Pancreas (tissue), 10 donors: ENCODE measurements at regions not wholly inside any gene's neighbourhood (a gene's known extent, or its start where the extent isn't known, plus 50 kb on each side); places are given as distances from the start of the nearest gene placed in this dataset.

Experiments used
- ATAC-seq, 4 donors: fragments of 200-7000 bp; cut with Tn5 transposase; one replicate each; pipeline versions ENCODE4 v1.8.0 to v1.9.1; 2020; ENCODE audit warnings: mild to moderate bottlenecking in 4 of 4, moderate library complexity in 4 of 4
- DNase-seq, 6 donors: peaks; one replicate each; pipeline ENCODE4 v3.0.0-alpha.2; 2020
- FAIRE-seq: peaks from 2 replicates; lab custom pipeline; 2012; peaks lifted over from hg19 to GRCh38; lab: Jason Lieb, UNC
- H3K27ac ChIP-seq, 4 donors: fragments of 200-600 bp; sonication (generic); 1 replicate in 3 of 4; 2 replicates in 1 of 4; pipeline versions ENCODE4 v1.5.0 to v1.8.0; 2020
- H3K27me3 ChIP-seq, 4 donors: fragments of 200-600 bp; one replicate each; pipeline ENCODE4 v1.8.0; 2021
- H3K36me3 ChIP-seq, 3 donors: fragments of 200-600 bp; sonication (generic) in 1 of 3; one replicate each; pipeline versions ENCODE4 v1.5.0 to v1.8.0; 2020 to 2021
- H3K4me1 ChIP-seq, 3 donors: fragments of 200-600 bp; one replicate each; pipeline ENCODE4 v1.8.0; 2021
- H3K4me3 ChIP-seq, 4 donors: fragments of 200-600 bp; sonication (generic) in 2 of 4; one replicate each; pipeline versions ENCODE4 v1.5.0 to v1.8.0; 2020 to 2021
- H3K9me3 ChIP-seq, 4 donors: fragments of 200-600 bp; one replicate each; pipeline ENCODE4 v1.8.0; 2021
- WGBS, 2 donors: extraction: QIAGEN DNeasy Blood & Tissue Kit; methylation state at CpG; one replicate each; pipeline ENCODE4 v1.1.7; 2013; 5-methylcytosine and 5-hydroxymethylcytosine counted together
- intact Hi-C, 3 donors: fragments of 100-400 bp; cut with DNase I; formaldehyde crosslinking; loops; one replicate each; pipeline versions ENCODE4 v1.11.1 to v1.14.2; 2022
- TF ChIP-seq, protein P1 (sequence below), 4 donors: fragments of 200-600 bp; sonication (generic) in 3 of 4; IDR thresholded peaks; one replicate each; pipeline versions ENCODE4 v1.5.0 to v1.8.0; 2021; ENCODE audit warnings: antibody characterized with exemption in 4 of 4
- donor health status: healthy with polysubstance abuse.
- donor health status: DM: no; HTN: no; CAD: no; lungs with moderate emphysema.
- donor health status: DM: no; HTN: no; CAD: no.
- donor health status: control.
- donor health status: control.
- donor health status: Bipolar disorder and iron deficiency.
- donor health status: DM: yes; HTN: yes; CAD: no.
- donor health status: DM: no; HTN: no; CAD: no.
- donor health status: DM: no; HTN: no; CAD: no.
- donor health status: DM: yes; HTN: yes; CAD: no.

DNA sequence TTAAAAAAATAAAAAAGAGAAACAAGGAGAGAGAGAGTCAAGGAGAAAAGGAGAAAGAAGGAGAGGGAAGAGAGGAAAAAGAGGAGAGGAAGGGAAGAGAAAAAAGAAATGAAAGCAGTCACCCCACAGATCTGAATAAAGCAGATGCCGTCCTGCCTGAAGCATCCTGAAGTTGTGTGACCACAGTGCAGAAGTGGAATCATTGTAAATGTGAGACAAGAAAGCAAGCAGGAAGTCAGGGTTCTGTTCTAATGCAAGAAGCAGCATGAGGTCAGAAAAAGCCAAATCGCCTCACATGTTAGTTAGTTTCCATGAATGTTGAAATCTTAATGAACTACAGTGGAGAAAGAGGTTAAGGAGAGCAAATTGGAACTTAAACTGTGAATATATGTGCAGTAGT is 692.5 kb downstream of the CENPC start:
- TF ChIP-seq, protein P1, sequence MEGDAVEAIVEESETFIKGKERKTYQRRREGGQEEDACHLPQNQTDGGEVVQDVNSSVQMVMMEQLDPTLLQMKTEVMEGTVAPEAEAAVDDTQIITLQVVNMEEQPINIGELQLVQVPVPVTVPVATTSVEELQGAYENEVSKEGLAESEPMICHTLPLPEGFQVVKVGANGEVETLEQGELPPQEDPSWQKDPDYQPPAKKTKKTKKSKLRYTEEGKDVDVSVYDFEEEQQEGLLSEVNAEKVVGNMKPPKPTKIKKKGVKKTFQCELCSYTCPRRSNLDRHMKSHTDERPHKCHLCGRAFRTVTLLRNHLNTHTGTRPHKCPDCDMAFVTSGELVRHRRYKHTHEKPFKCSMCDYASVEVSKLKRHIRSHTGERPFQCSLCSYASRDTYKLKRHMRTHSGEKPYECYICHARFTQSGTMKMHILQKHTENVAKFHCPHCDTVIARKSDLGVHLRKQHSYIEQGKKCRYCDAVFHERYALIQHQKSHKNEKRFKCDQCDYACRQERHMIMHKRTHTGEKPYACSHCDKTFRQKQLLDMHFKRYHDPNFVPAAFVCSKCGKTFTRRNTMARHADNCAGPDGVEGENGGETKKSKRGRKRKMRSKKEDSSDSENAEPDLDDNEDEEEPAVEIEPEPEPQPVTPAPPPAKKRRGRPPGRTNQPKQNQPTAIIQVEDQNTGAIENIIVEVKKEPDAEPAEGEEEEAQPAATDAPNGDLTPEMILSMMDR (IDR thresholded peaks at IDR 0.05): no peak
- WGBS, 2 donors: 62 to 72% methylated on average over 2 of the region's 2 CpGs
- no peaks in the 10 kb centered on the region for H3K27me3 ChIP-seq
- H3K36me3 ChIP-seq: no peaks in the 10 kb centered on the region
- no peaks in the 10 kb centered on the region for H3K4me1 ChIP-seq
- DNase-seq (no peak), ATAC-seq (no peak), FAIRE-seq (no peak)
- H3K4me3 ChIP-seq: no peak overlapping the region
- H3K9me3 ChIP-seq: no peaks in the 10 kb centered on the region
- intact Hi-C loops: no loop called here
- no peak overlapping the region for H3K27ac ChIP-seq

DNA sequence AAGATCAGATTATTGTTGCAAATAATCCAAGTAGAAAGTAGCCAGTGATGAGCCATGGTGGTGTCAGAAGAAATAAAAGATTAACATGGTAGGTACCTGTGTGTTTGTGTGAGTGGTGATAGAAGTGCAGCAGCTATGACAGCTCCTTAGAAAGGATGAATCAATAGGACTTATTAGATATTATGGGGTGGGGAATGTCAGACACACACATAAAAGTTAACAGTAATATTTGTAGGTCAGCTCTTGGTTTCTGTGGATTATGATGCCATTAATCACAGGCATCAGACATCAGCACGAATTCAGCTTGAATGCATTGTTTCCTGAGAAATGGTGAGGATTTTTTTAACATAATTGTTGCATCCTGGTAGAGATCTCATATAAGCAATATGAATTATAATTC is 695.7 kb downstream of the CENPC start:
- FAIRE-seq (no peak), DNase-seq (no peak), ATAC-seq (no peak)
- Histone ChIP-seq H3K27ac (no peak overlapping the region), H3K27me3 (no peaks in the 10 kb centered on the region), H3K4me3 (no peak overlapping the region), H3K36me3 (no peaks in the 10 kb centered on the region), H3K4me1 (no peaks in the 10 kb centered on the region), H3K9me3 (no peaks in the 10 kb centered on the region)
- intact Hi-C loops: no loop called here
- whole genome bisulfite sequencing, 2 donors: 16 to 18% methylated on average over 1 of the region's 1 CpG
- TF ChIP-seq, protein P1 (IDR thresholded peaks at IDR 0.05): no peak

DNA sequence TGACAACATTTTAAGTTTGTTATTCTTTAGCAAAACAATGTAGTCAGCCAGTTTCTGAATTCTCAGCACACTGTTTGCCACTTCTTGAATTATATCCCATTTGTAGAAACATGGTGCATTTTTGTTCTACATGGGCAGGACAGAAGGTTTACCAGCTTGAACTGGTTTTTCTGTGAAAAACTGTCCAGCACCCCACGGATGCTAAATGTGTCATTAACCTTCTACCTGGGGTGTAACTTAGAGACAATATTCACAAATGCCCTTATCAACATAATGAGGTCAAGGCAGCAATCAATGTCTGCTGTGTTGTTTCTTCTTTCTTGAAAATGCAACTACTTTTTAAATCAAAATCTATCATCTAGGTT is 702.6 kb downstream of the CENPC start:
- Histone ChIP-seq H3K4me3 (no peak overlapping the region), H3K27me3 (no peaks in the 10 kb centered on the region), H3K27ac (no peak overlapping the region), H3K9me3 (no peaks in the 10 kb centered on the region), H3K36me3 (no peaks in the 10 kb centered on the region), H3K4me1 (no peaks in the 10 kb centered on the region)
- no peak for ATAC-seq
- no peak for DNase-seq
- FAIRE-seq: no peak
- 15 to 24% methylated on average over 1 of the region's 1 CpG for WGBS, 2 donors
- intact Hi-C loops: no loop called here
- TF ChIP-seq, protein P1 (IDR thresholded peaks at IDR 0.05): no peak

DNA sequence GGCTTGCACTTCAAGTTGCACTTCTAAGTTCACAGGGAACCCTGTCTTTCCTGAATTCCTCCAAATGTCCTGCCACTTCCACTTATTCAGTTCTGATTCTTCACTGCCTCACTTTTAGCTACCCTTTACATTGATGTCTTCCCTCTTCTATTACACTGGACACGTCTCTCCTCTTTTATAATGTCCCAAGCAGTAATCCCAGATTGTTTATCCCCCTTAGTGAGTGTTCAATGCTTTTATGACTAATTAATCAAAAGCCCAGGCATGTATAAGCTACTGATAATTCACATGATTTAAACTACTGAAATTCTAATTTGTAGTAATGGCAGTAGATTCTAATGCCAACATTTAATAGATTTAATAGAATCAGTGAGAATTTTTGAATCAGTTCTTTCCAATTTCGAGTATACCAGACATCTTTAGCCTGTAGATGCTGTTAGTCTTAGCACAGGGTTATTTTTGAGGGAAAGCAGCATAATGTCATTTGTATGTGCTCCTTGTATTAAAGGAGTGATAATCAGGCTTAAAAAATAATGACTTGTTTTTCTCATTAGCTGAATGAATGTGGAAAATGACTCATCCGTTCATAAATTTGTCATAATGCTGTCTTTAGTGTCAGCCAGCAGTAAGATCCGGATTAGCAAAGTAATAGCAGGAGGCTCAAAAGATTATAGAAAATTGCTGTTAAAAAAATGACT is 703.1 kb downstream of the CENPC start:
- H3K27ac ChIP-seq: no peak overlapping the region
- no peaks in the 10 kb centered on the region for H3K36me3 ChIP-seq
- H3K27me3 ChIP-seq: no peaks in the 10 kb centered on the region
- no peaks in the 10 kb centered on the region for H3K4me1 ChIP-seq
- no peaks in the 10 kb centered on the region for H3K9me3 ChIP-seq
- ATAC-seq (no peak), FAIRE-seq (no peak), DNase-seq (no peak)
- 45 to 54% methylated on average over 4 of the region's 4 CpGs for WGBS, 2 donors
- no peak overlapping the region for H3K4me3 ChIP-seq
- TF ChIP-seq, protein P1 (IDR thresholded peaks at IDR 0.05): no peak
- intact Hi-C loops: no loop called here

DNA sequence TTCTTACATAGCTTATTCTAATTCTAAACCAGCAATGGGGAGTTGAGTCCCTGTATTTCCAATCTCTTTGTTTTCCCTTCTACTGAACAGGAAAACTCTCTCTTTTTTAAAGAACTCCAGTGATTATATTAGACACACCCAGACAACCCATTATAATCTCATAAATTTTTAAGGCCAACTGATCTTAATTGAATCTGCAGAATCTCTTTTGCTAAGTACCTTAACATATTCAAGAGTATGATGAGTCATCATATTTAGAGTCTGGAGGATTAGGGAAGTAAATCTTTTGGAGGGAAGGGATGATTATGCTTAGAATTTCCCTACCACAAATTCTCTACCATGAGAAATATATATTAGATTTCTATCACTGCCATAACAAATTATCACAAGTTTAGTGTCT is 705.1 kb downstream of the CENPC start:
- Histone ChIP-seq H3K9me3 (no peaks in the 10 kb centered on the region), H3K4me3 (no peak overlapping the region), H3K36me3 (no peaks in the 10 kb centered on the region), H3K27ac (no peak overlapping the region), H3K27me3 (no peaks in the 10 kb centered on the region), H3K4me1 (no peaks in the 10 kb centered on the region)
- DNase-seq (no peak), FAIRE-seq (no peak), ATAC-seq (no peak)
- TF ChIP-seq, protein P1 (IDR thresholded peaks at IDR 0.05): no peak
- intact Hi-C loops: no loop called here
